HepG2 (cell line): ENCODE measurements at regions not wholly inside any gene's neighbourhood (a gene's known extent, or its start where the extent isn't known, plus 50 kb on each side); places are given as distances from the start of the nearest gene placed in this dataset.

Experiments
- ATAC-seq: fragments of 200-7000 bp; cut with Tn5 transposase; 3 replicates; pipeline ENCODE4 v1.9.1; 2020; ENCODE audit warnings: mild to moderate bottlenecking, moderate library complexity
- BruUV-seq: library from RNA; stranded (reverse); fragments of 400-500 nt; replicated peaks from 2 replicates; lab custom pipeline; 2021; lab: Mats Ljungman, UMichigan
- CTCF ChIA-PET: fragments of 300-600 bp; formaldehyde crosslinking; extraction: SDS; loops from one replicate; lab custom pipeline; 2021; ENCODE audit warnings: low total read pairs, inconsistent platforms, low intra/inter-chr PET ratio; lab: Yijun Ruan, JAX
- POLR2A ChIA-PET: fragments of 350-600 bp; sonication (Branson Sonifier 250); formaldehyde crosslinking; loops from one replicate; lab custom pipeline; 2020; ENCODE audit warnings: antibody characterized with exemption, inconsistent platforms; lab: Yijun Ruan, JAX
- DNase-seq: peaks from one replicate; pipeline ENCODE4 v3.0.0-alpha.2; 2015; ENCODE audit warnings: low spot score
- FAIRE-seq: peaks from 3 replicates; lab custom pipeline; 2011; peaks lifted over from hg19 to GRCh38; lab: Jason Lieb, UNC
- H2AFZ ChIP-seq: one replicate; pipeline ENCODE4 v1.6.1; 2011; ENCODE audit warnings: low read length, inconsistent platforms
- H3K27ac ChIP-seq: fragments of 300-600 bp; 3 replicates; pipeline ENCODE4 v1.8.0; 2011; ENCODE audit warnings: mixed run types, mild to moderate bottlenecking, mixed read lengths, low read length, inconsistent platforms; ENCODE audit not compliant: insufficient read depth; ENCODE audit errors: extremely low read length
- H3K27me3 ChIP-seq, 2 experiments: fragments of 200-600 bp in 1 of 2; 2 replicates in 1 of 2; 3 replicates in 1 of 2; pipeline versions ENCODE4 v1.6.0 to v1.8.0; 2011; ENCODE audit warnings: low read length in 2 of 2, mild to moderate bottlenecking in 2 of 2, moderate library complexity in 2 of 2, inconsistent platforms in 1 of 2; ENCODE audit not compliant: insufficient read depth in 2 of 2, control insufficient read depth in 1 of 2
- H3K36me3 ChIP-seq, 2 experiments: fragments of 200-600 bp in 1 of 2; replicated peaks in 1 of 2; 2 replicates in 1 of 2; 3 replicates in 1 of 2; pipeline versions ENCODE4 v1.5.1 to v1.8.0; 2011; ENCODE audit warnings: low read length in 2 of 2, inconsistent platforms in 1 of 2; ENCODE audit not compliant: insufficient read depth in 2 of 2, control insufficient read depth in 1 of 2
- H3K4me1 ChIP-seq: 2 replicates; pipeline ENCODE4 v1.5.1; 2012; ENCODE audit warnings: low read length, inconsistent platforms; ENCODE audit not compliant: insufficient read depth
- H3K4me2 ChIP-seq: 2 replicates; pipeline ENCODE4 v1.6.0; 2011; ENCODE audit warnings: low read depth, low read length, inconsistent platforms
- H3K4me3 ChIP-seq, 3 experiments: fragments of 200-600 bp in 1 of 3; sonication (generic), shearing (Covaris generic) in 1 of 3; replicated peaks in 1 of 3; 2 replicates each; pipeline ENCODE4 v1.5.1; 2011 to 2016; ENCODE audit warnings: low read length in 3 of 3, inconsistent platforms in 2 of 3, low read depth in 2 of 3, mild to moderate bottlenecking in 2 of 3, control low read depth in 1 of 3, mixed read lengths in 1 of 3; ENCODE audit not compliant: insufficient read depth in 1 of 3
- H3K79me2 ChIP-seq: one replicate; pipeline ENCODE4 v1.6.1; 2011; ENCODE audit warnings: low read length, inconsistent platforms; ENCODE audit not compliant: insufficient read depth
- H3K9ac ChIP-seq: 2 replicates; pipeline ENCODE4 v1.6.0; 2011; ENCODE audit warnings: mild to moderate bottlenecking, low read depth, low read length, inconsistent platforms; ENCODE audit not compliant: insufficient read depth
- H3K9me3 ChIP-seq: 2 replicates; pipeline ENCODE4 v1.5.1; 2012; ENCODE audit warnings: mild to moderate bottlenecking, low read length
- H4K20me1 ChIP-seq: 2 replicates; pipeline ENCODE4 v1.6.0; 2011; ENCODE audit warnings: inconsistent platforms, mild to moderate bottlenecking, low read length, moderate library complexity; ENCODE audit not compliant: insufficient read depth
- ARNTL ChIP-seq: sonication (generic); formaldehyde crosslinking; IDR thresholded peaks from 2 replicates; pipeline ENCODE4 v1.4.0; 2020; ENCODE audit warnings: mild to moderate bottlenecking, missing genetic modification reagents
- CBX2 ChIP-seq, 2 experiments: fragments of 200-600 bp in 1 of 2; sonication (generic); formaldehyde crosslinking in 1 of 2; IDR thresholded peaks; 2 replicates each; pipeline versions ENCODE4 v1.7.0 to v1.8.1; 2018 to 2022; ENCODE audit warnings: low read depth in 2 of 2, low read length in 1 of 2, mild to moderate bottlenecking in 1 of 2, missing genetic modification reagents in 1 of 2
- HNRNPUL1 ChIP-seq: fragments of 200-400 bp; formaldehyde crosslinking; IDR thresholded peaks from 2 replicates; pipeline ENCODE4 v1.6.1; 2017; ENCODE audit warnings: low read depth, mild to moderate bottlenecking, low read length, moderate library complexity
- RFX3 ChIP-seq: IDR thresholded peaks from 2 replicates; pipeline ENCODE4 v1.6.1; 2016; ENCODE audit warnings: missing biosample characterization, missing genetic modification reagents
- RNF219 ChIP-seq: sonication (generic); formaldehyde crosslinking; IDR thresholded peaks from 2 replicates; pipeline ENCODE4 v1.5.0; 2020; ENCODE audit warnings: mild to moderate bottlenecking, missing genetic modification reagents
- TARDBP ChIP-seq: sonication (generic); formaldehyde crosslinking; IDR thresholded peaks from 2 replicates; pipeline ENCODE4 v1.8.0; 2022; ENCODE audit warnings: mild to moderate bottlenecking, missing genetic modification reagents
- TP53 ChIP-seq: sonication (generic); formaldehyde crosslinking; conservative IDR thresholded peaks from 2 replicates; pipeline ENCODE4 v1.4.0; 2020; ENCODE audit warnings: missing genetic modification reagents
- U2AF1 ChIP-seq: fragments of 200-400 bp; formaldehyde crosslinking; optimal IDR thresholded peaks from 2 replicates; pipeline ENCODE3; 2017; ENCODE audit warnings: mild to moderate bottlenecking, low read depth, low read length
- ZBTB26 ChIP-seq: IDR thresholded peaks from 2 replicates; pipeline ENCODE4 v1.6.1; 2016; ENCODE audit warnings: missing compliant biosample characterization, missing genetic modification reagents, borderline replicate concordance
- ZFP36 ChIP-seq: fragments of 150-350 bp; IDR thresholded peaks from 2 replicates; pipeline ENCODE4 v1.6.1; 2018; ENCODE audit warnings: borderline replicate concordance, low read length, low read depth; ENCODE audit not compliant: partially characterized antibody
- ZNF318 ChIP-seq: sonication (generic); formaldehyde crosslinking; IDR thresholded peaks from 2 replicates; pipeline ENCODE4 v1.4.0; 2020; ENCODE audit warnings: mild to moderate bottlenecking, missing genetic modification reagents
- ZNF674 ChIP-seq: sonication (generic); formaldehyde crosslinking; IDR thresholded peaks from 2 replicates; pipeline ENCODE4 v1.5.0; 2020; ENCODE audit warnings: low read depth, mild to moderate bottlenecking, missing genetic modification reagents
- WGBS: methylation state at CpG from one replicate; pipeline ENCODE4 v1.1.6; 2017; ENCODE audit warnings: low lambda C conversion rate; 5-methylcytosine and 5-hydroxymethylcytosine counted together
- in situ Hi-C: cut with HindIII; loops from 2 replicates; pipeline ENCODE4 v1.10.0; 2017; ENCODE audit warnings: low pct_unique_long_range_greater_than_20kb; ENCODE audit not compliant: extremely low pct_ligation_motif_present
- intact Hi-C: fragments of 100-400 bp; cut with micrococcal nuclease; formaldehyde crosslinking; loops from one replicate; pipeline ENCODE4 v1.10.0; 2022; ENCODE audit not compliant: unreplicated experiment

- H2AFZ ChIP-seq: no peak overlapping the region
- no peak overlapping the region for H3K9ac ChIP-seq
- CTCF ChIA-PET: no interaction called here
- H3K4me2 ChIP-seq: no peak overlapping the region
- ATAC-seq (no peak), DNase-seq (no peak), FAIRE-seq (no peak)
- in situ Hi-C loops (no loop called here), intact Hi-C loops (no loop called here)
- H3K27ac ChIP-seq: no peak overlapping the region
- no peaks in the 10 kb centered on the region for H3K79me2 ChIP-seq
- H3K4me1 ChIP-seq: no peaks in the 10 kb centered on the region
- H4K20me1 ChIP-seq: no peaks in the 10 kb centered on the region
- no peak overlapping the region for H3K4me3 ChIP-seq
- H3K27me3 ChIP-seq: no peaks in the 10 kb centered on the region
- H3K9me3 ChIP-seq: peaks cover 25% of the 10 kb centered on the region
- no peaks in the 10 kb centered on the region for H3K36me3 ChIP-seq
- 0% methylated on average over 2 of the region's 9 CpGs for whole genome bisulfite sequencing
- BruUV-seq: no TSS peak
- POLR2A ChIA-PET: no interaction called here
- no peak for TF ChIP-seq ZNF674 (CRISPR knock-in tag)
- TF ChIP-seq ZNF318 (CRISPR knock-in tag): no peak
- no peak for TF ChIP-seq TP53 (CRISPR knock-in tag)
- no peak for TF ChIP-seq RNF219
- no peak for TF ChIP-seq ARNTL (CRISPR knock-in tag)
- no peak for TF ChIP-seq U2AF1
- no peak for TF ChIP-seq ZBTB26
- TF ChIP-seq RFX3: no peak
- TF ChIP-seq TARDBP (CRISPR knock-in tag): no peak
- TF ChIP-seq HNRNPUL1: no peak
- TF ChIP-seq ZFP36: no peak
- no peak for TF ChIP-seq CBX2 (IDR thresholded peaks at IDR 0.05; ENCODE audit: low read depth, low read length)
- TF ChIP-seq CBX2 (CRISPR knock-in tag; IDR thresholded peaks at IDR 0.05; ENCODE audit: low read depth): no peak
Observed at GRCh38 chr5:105413406-105413990, 1850.9 kb upstream of the NUDT12 start.
